ENCODE measurements at regions not wholly inside any gene's neighbourhood (a gene's known extent, or its start where the extent isn't known, plus 50 kb on each side); places are given as distances from the start of the nearest gene placed in this dataset.

GRCh38 chr18:25950321-25950720 is 140.1 kb downstream of the SS18 start:
- no peak overlapping the region for H3K27ac Mint-ChIP-seq
- intact Hi-C loops (cut with micrococcal nuclease), result no loop called here
- no peak overlapping the region for H3K4me3 Mint-ChIP-seq
- no peaks in the 10 kb centered on the region for H3K4me1 ChIP-seq (ENCODE audit: control insufficient read depth in 2 of 2, insufficient read depth in 2 of 2, low read length in 2 of 2)
- WGBS (ENCODE audit: insufficient coverage), result no CpG with 5 or more reads among the region's 2 CpGs
- no peak overlapping the region for H2AFZ ChIP-seq (ENCODE audit: insufficient read depth, low read depth, low read length, poor library complexity, severe bottlenecking)
- ChIA-PET CTCF (interaction anchor here (0.6 kb wide), 1 partner anchor 15 kb away, joined by 4 read pairs; no protein-coding TSS in a partner anchor), POLR2A (no interaction called here)
- no peaks in the 10 kb centered on the region for H3K27me3 Mint-ChIP-seq
- ATAC-seq (ENCODE audit: low read depth) (no peak), DNase-seq (no peak)
- H3K27ac ChIP-seq (ENCODE audit: low read length in 2 of 2), result no peak overlapping the region
- no peak overlapping the region for H3K9ac ChIP-seq (ENCODE audit: low read length)
- no peaks in the 10 kb centered on the region for H3K27me3 ChIP-seq (replicated peaks in 1 of 4; ENCODE audit: control extremely low read depth in 1 of 4, control insufficient read depth in 3 of 4, insufficient read depth in 4 of 4, low read length in 3 of 4)
- TF ChIP-seq CTCF (IDR thresholded peaks at IDR 0.05) (no peak), EZH2 (IDR thresholded peaks at IDR 0.05; ENCODE audit: borderline replicate concordance, insufficient read depth, low read depth, low read length, poor library complexity, severe bottlenecking) (no peak)
- peaks cover 10% of the 10 kb centered on the region for H3K4me1 Mint-ChIP-seq
- no peaks in the 10 kb centered on the region for H3K79me2 ChIP-seq (ENCODE audit: control insufficient read depth, insufficient read depth, low read length)
- H4K20me1 ChIP-seq (ENCODE audit: control insufficient read depth, insufficient read depth, low read length, poor library complexity, severe bottlenecking), result no peaks in the 10 kb centered on the region
- H3K36me3 ChIP-seq (replicated peaks in 1 of 2; ENCODE audit: control extremely low read depth in 1 of 2, control insufficient read depth in 1 of 2, extremely low read depth in 1 of 2, insufficient read depth in 2 of 2, low read length in 1 of 2), result no peaks in the 10 kb centered on the region
- no peak overlapping the region for H3K4me2 ChIP-seq (replicated peaks; ENCODE audit: low read depth, low read length, poor library complexity, severe bottlenecking)
- no peaks in the 10 kb centered on the region for H3K9me3 ChIP-seq (ENCODE audit: control extremely low read depth in 1 of 3, control insufficient read depth in 2 of 3, insufficient read depth in 1 of 3, low read length in 2 of 3)
- H3K9me3 Mint-ChIP-seq (ENCODE audit: insufficient read depth), result peaks cover 3% of the 10 kb centered on the region
- H3K4me3 ChIP-seq (ENCODE audit: control extremely low read depth in 1 of 5, extremely low read depth in 1 of 5, insufficient read depth in 1 of 5, low read depth in 2 of 5, low read length in 4 of 5), result no peak overlapping the region

DNA sequence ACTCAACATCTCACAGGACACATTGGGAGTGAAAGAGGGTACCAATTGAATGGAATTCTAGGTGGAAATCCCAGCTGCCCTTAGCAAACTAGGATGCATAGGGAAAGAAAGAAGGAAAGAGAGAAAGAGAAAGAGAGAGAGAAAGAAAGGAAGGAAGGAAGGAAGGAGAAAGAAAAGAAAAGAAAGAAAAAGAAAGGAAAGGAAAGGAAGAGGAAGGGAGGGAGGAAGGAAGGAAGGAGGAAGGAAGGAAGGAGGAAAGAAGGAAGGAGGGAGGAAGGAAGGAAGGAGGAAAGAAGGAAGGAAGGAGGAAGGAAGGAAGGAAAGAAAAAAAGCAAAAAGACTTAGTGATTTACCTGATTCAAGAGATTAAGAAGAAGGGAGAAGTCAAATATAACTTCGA is 143.9 kb downstream of the SS18 start:
- DNase-seq (no peak), ATAC-seq (ENCODE audit: low read depth) (no peak)
- peaks cover 3% of the 10 kb centered on the region for H3K9me3 Mint-ChIP-seq (ENCODE audit: insufficient read depth)
- Histone ChIP-seq H3K36me3 (replicated peaks in 1 of 2; ENCODE audit: control extremely low read depth in 1 of 2, control insufficient read depth in 1 of 2, extremely low read depth in 1 of 2, insufficient read depth in 2 of 2, low read length in 1 of 2) (no peaks in the 10 kb centered on the region), H3K9ac (ENCODE audit: low read length) (no peak overlapping the region), H4K20me1 (ENCODE audit: control insufficient read depth, insufficient read depth, low read length, poor library complexity, severe bottlenecking) (no peaks in the 10 kb centered on the region), H3K4me1 (ENCODE audit: control insufficient read depth in 2 of 2, insufficient read depth in 2 of 2, low read length in 2 of 2) (no peaks in the 10 kb centered on the region), H3K27me3 (replicated peaks in 1 of 4; ENCODE audit: control extremely low read depth in 1 of 4, control insufficient read depth in 3 of 4, insufficient read depth in 4 of 4, low read length in 3 of 4) (peaks cover 0 to 4% (median 0%) of the 10 kb centered on the region in 4 experiments), H3K79me2 (ENCODE audit: control insufficient read depth, insufficient read depth, low read length) (no peaks in the 10 kb centered on the region), H3K27ac (ENCODE audit: low read length in 2 of 2) (no peak overlapping the region), H3K4me3 (ENCODE audit: control extremely low read depth in 1 of 5, extremely low read depth in 1 of 5, insufficient read depth in 1 of 5, low read depth in 2 of 5, low read length in 4 of 5) (no peak overlapping the region), H3K9me3 (ENCODE audit: control extremely low read depth in 1 of 3, control insufficient read depth in 2 of 3, insufficient read depth in 1 of 3, low read length in 2 of 3) (no peaks in the 10 kb centered on the region), H2AFZ (ENCODE audit: insufficient read depth, low read depth, low read length, poor library complexity, severe bottlenecking) (no peak overlapping the region), H3K4me2 (replicated peaks; ENCODE audit: low read depth, low read length, poor library complexity, severe bottlenecking) (no peak overlapping the region)
- H3K4me3 Mint-ChIP-seq, result no peak overlapping the region
- peak; percentile 13 for TF ChIP-seq CTCF (IDR thresholded peaks at IDR 0.05)
- TF ChIP-seq EZH2 (IDR thresholded peaks at IDR 0.05; ENCODE audit: borderline replicate concordance, insufficient read depth, low read depth, low read length, poor library complexity, severe bottlenecking), result no peak
- ChIA-PET CTCF (no interaction called here), POLR2A (no interaction called here)
- intact Hi-C loops (cut with micrococcal nuclease), result no loop called here
- H3K27ac Mint-ChIP-seq, result no peak overlapping the region
- no peaks in the 10 kb centered on the region for H3K4me1 Mint-ChIP-seq
- 80% methylated on average over 1 of the region's 1 CpG for WGBS (ENCODE audit: insufficient coverage)
- H3K27me3 Mint-ChIP-seq, result no peaks in the 10 kb centered on the region

Measured in B cell (primary cell).